PFSK-1 (cell line): ENCODE measurements at regions not wholly inside any gene's neighbourhood (a gene's known extent, or its start where the extent isn't known, plus 50 kb on each side); places are given as distances from the start of the nearest gene placed in this dataset.

Experiments
- FOXP2 ChIP-seq: optimal IDR thresholded peaks from 2 replicates; pipeline ENCODE3; 2011; ENCODE audit warnings: borderline replicate concordance, control low read depth, inconsistent platforms; ENCODE audit not compliant: insufficient read depth; ENCODE audit errors: extremely low read length, extremely low read depth
- POLR2AphosphoS5 ChIP-seq: IDR thresholded peaks from 2 replicates; pipeline ENCODE4 v1.6.1; 2012; ENCODE audit warnings: low read depth, mild to moderate bottlenecking, control low read depth, low read length, moderate library complexity
- SIN3A ChIP-seq: IDR thresholded peaks from 2 replicates; pipeline ENCODE4 v1.6.1; 2012; ENCODE audit warnings: mild to moderate bottlenecking, low read length, moderate library complexity, borderline replicate concordance; ENCODE audit not compliant: insufficient read depth
- TAF1 ChIP-seq: IDR thresholded peaks from 2 replicates; pipeline ENCODE4 v1.6.1; 2012; ENCODE audit warnings: low read length, control low read depth, borderline replicate concordance; ENCODE audit not compliant: insufficient read depth
- TF ChIP-seq, protein P1 (sequence below), 2 experiments: IDR thresholded peaks; 2 replicates each; pipeline versions ENCODE4 v1.6.1 to v1.8.0; 2011 to 2012; ENCODE audit warnings: low read depth in 2 of 2, low read length in 2 of 2, control low read depth in 1 of 2, inconsistent platforms in 1 of 2, mild to moderate bottlenecking in 1 of 2, moderate library complexity in 1 of 2; ENCODE audit not compliant: insufficient read depth in 1 of 2

DNA sequence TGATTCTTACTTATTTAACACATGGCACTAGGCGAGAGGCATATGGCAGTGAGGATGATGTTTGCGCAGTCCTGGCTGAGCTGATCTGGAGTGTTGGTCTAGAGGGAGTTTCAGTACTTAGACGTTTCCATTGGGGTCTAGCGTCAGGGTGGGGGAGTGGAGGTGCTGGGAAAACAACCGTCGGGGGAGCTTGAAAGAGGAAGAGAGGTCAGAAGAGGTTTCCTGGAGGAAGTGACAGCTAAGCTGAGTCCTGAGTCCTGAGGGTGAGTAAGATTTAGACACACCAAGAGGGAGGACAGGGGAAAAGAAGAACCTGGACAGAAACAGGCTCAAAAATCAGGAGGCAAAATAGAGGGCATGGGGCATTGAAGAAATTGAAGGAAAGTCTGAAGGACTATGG, 81.4 kb downstream of the ALOX5AP start:
- TF ChIP-seq, protein P1, sequence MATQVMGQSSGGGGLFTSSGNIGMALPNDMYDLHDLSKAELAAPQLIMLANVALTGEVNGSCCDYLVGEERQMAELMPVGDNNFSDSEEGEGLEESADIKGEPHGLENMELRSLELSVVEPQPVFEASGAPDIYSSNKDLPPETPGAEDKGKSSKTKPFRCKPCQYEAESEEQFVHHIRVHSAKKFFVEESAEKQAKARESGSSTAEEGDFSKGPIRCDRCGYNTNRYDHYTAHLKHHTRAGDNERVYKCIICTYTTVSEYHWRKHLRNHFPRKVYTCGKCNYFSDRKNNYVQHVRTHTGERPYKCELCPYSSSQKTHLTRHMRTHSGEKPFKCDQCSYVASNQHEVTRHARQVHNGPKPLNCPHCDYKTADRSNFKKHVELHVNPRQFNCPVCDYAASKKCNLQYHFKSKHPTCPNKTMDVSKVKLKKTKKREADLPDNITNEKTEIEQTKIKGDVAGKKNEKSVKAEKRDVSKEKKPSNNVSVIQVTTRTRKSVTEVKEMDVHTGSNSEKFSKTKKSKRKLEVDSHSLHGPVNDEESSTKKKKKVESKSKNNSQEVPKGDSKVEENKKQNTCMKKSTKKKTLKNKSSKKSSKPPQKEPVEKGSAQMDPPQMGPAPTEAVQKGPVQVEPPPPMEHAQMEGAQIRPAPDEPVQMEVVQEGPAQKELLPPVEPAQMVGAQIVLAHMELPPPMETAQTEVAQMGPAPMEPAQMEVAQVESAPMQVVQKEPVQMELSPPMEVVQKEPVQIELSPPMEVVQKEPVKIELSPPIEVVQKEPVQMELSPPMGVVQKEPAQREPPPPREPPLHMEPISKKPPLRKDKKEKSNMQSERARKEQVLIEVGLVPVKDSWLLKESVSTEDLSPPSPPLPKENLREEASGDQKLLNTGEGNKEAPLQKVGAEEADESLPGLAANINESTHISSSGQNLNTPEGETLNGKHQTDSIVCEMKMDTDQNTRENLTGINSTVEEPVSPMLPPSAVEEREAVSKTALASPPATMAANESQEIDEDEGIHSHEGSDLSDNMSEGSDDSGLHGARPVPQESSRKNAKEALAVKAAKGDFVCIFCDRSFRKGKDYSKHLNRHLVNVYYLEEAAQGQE (IDR thresholded peaks at IDR 0.05; ENCODE audit: insufficient read depth in 1 of 2, low read depth in 2 of 2, low read length in 2 of 2), result no peak
- TF ChIP-seq SIN3A (no peak), POLR2AphosphoS5 (no peak), TAF1 (no peak), FOXP2 (no peak)

DNA sequence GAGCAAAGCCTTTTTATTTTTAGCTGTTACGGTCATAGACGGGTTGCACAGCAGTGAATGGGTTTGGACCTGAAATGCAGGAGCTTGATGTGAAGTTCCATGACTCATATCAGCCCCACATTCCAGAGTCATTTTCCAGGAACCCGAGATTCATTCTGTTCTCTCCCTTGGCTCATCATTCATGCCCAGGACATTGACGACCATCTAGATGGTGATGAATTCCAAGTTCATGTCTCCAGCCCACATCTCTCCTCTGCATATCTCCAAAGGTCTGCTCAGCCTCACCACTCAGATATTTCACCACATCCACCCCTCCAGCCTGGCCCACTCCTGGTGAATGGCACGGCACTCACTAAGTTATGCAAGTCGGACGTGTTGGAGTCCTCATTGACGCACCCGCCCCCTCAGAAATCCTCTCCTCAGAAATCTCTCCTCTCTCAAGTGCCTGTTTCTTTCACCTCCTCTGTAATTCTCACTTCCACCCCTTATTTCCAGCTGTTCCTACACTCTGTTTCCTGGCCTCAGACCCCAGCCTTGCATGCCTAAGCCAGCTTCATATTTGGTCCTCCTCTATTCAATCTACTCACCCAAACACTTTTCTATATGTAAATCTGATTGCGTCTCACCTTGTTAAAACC, 83.1 kb downstream of the ALOX5AP start:
- TF ChIP-seq, protein P1 (IDR thresholded peaks at IDR 0.05; ENCODE audit: insufficient read depth in 1 of 2, low read depth in 2 of 2, low read length in 2 of 2), result no peak
- TF ChIP-seq TAF1 (no peak), SIN3A (no peak), FOXP2 (no peak), POLR2AphosphoS5 (no peak)

GRCh38 chr13:30819136-30819888, 84.0 kb downstream of the ALOX5AP start:
- TF ChIP-seq, protein P1 (IDR thresholded peaks at IDR 0.05; ENCODE audit: insufficient read depth in 1 of 2, low read depth in 2 of 2, low read length in 2 of 2), result no peak

GRCh38 chr13:30821421-30821820, 84.7 kb upstream of the MEDAG start:
- TF ChIP-seq SIN3A (no peak), FOXP2 (no peak), TAF1 (no peak), POLR2AphosphoS5 (no peak)
- TF ChIP-seq, protein P1 (IDR thresholded peaks at IDR 0.05; ENCODE audit: insufficient read depth in 1 of 2, low read depth in 2 of 2, low read length in 2 of 2), result no peak
